Ovary (tissue), 3 donors: ENCODE measurements at regions not wholly inside any gene's neighbourhood (a gene's known extent, or its start where the extent isn't known, plus 50 kb on each side); places are given as distances from the start of the nearest gene placed in this dataset.

Experiments used
- POLR2A ChIP-seq: fragments of 450-650 bp; IDR thresholded peaks from one replicate; pipeline ENCODE4 v1.6.1; 2017; ENCODE audit warnings: antibody characterized with exemption, mild to moderate bottlenecking, moderate library complexity
- TF ChIP-seq, protein P1 (sequence below), 3 donors: fragments of 450-650 bp in 2 of 3; fragments of 200-600 bp in 1 of 3; IDR thresholded peaks; one replicate each; pipeline versions ENCODE4 v1.5.1 to v1.8.0; 2016 to 2022; ENCODE audit warnings: antibody characterized with exemption in 3 of 3, mild to moderate bottlenecking in 1 of 3
- donor health status: DM: no; HTN: no; CAD: no.

DNA sequence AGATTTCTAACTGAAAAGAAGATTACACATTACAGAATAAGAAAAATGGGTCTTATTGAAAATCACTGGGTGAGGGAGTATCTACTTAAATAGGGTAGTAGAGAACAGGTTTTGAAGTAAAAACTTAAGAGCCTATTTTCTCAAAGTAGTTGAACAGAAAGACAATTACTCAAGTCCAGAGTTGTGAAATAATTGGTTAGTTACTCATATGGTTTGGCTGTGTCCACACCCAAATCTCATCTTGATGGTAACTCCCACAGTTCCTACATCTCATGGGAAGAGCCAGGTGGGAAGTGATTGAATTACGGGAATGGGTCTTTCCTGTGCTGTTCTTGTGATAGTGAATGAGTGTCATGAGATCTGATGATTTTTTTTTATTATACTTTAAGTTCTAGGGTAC lies 1035.3 kb upstream of the GJE1 start:
- TF ChIP-seq POLR2A, result no peak
- TF ChIP-seq, protein P1, sequence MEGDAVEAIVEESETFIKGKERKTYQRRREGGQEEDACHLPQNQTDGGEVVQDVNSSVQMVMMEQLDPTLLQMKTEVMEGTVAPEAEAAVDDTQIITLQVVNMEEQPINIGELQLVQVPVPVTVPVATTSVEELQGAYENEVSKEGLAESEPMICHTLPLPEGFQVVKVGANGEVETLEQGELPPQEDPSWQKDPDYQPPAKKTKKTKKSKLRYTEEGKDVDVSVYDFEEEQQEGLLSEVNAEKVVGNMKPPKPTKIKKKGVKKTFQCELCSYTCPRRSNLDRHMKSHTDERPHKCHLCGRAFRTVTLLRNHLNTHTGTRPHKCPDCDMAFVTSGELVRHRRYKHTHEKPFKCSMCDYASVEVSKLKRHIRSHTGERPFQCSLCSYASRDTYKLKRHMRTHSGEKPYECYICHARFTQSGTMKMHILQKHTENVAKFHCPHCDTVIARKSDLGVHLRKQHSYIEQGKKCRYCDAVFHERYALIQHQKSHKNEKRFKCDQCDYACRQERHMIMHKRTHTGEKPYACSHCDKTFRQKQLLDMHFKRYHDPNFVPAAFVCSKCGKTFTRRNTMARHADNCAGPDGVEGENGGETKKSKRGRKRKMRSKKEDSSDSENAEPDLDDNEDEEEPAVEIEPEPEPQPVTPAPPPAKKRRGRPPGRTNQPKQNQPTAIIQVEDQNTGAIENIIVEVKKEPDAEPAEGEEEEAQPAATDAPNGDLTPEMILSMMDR (IDR thresholded peaks at IDR 0.05), result no peak
